Smooth muscle cell (in vitro differentiated cells): ENCODE measurements at regions not wholly inside any gene's neighbourhood (a gene's known extent, or its start where the extent isn't known, plus 50 kb on each side); places are given as distances from the start of the nearest gene placed in this dataset.

Experiments
- DNase-seq: peaks from one replicate; lab custom pipeline; 2025; ENCODE audit not compliant: unreplicated experiment; lab: John Stamatoyannopoulos, UW
- H2AFZ ChIP-seq: fragments of 200-600 bp; sonication (generic); 2 replicates; pipeline ENCODE4 v1.6.0; 2016; ENCODE audit warnings: antibody characterized with exemption, low read depth, mild to moderate bottlenecking
- H3F3A ChIP-seq: fragments of 200-600 bp; sonication (generic); 2 replicates; pipeline ENCODE4 v1.6.0; 2017; ENCODE audit warnings: antibody characterized with exemption, low read depth
- H3K27ac ChIP-seq: fragments of 200-600 bp; sonication (generic); 2 replicates; pipeline ENCODE4 v1.5.1; 2016; ENCODE audit warnings: low read depth, mild to moderate bottlenecking
- H3K27me3 ChIP-seq: fragments of 200-600 bp; sonication (generic); 2 replicates; pipeline ENCODE4 v1.6.1; 2016; ENCODE audit warnings: low read depth, mild to moderate bottlenecking
- H3K36me3 ChIP-seq: fragments of 200-600 bp; sonication (generic); 2 replicates; pipeline ENCODE4 v1.5.1; 2016; ENCODE audit warnings: low read depth
- H3K4me1 ChIP-seq: fragments of 200-600 bp; sonication (generic); 2 replicates; pipeline ENCODE4 v1.5.1; 2016; ENCODE audit warnings: low read depth
- H3K4me2 ChIP-seq: fragments of 200-600 bp; sonication (generic); 2 replicates; pipeline ENCODE4 v1.6.0; 2016; ENCODE audit warnings: mild to moderate bottlenecking
- H3K4me3 ChIP-seq: fragments of 200-600 bp; sonication (generic); 2 replicates; pipeline ENCODE4 v1.5.1; 2016; ENCODE audit warnings: mild to moderate bottlenecking
- H3K79me2 ChIP-seq: fragments of 200-600 bp; sonication (generic); 2 replicates; pipeline ENCODE4 v1.6.0; 2016; ENCODE audit warnings: low read depth, mild to moderate bottlenecking
- H3K9ac ChIP-seq: fragments of 200-600 bp; sonication (generic); 2 replicates; pipeline ENCODE4 v1.6.0; 2016; ENCODE audit warnings: low read depth
- H3K9me3 ChIP-seq: fragments of 200-600 bp; sonication (generic); replicated peaks from 2 replicates; pipeline ENCODE4 v1.5.1; 2016; ENCODE audit warnings: low read depth
- H4K20me1 ChIP-seq: fragments of 200-600 bp; sonication (generic); 2 replicates; pipeline ENCODE4 v1.6.0; 2016; ENCODE audit warnings: low read depth
- WGBS: methylation state at CpG from one replicate; pipeline ENCODE4 v1.1.7; 2016; ENCODE audit warnings: low lambda C conversion rate; 5-methylcytosine and 5-hydroxymethylcytosine counted together
- TF ChIP-seq, protein P1 (sequence below): fragments of 200-600 bp; sonication (generic); IDR thresholded peaks from 2 replicates; pipeline ENCODE4 v1.5.1; 2017; ENCODE audit warnings: borderline replicate concordance, mild to moderate bottlenecking, antibody characterized with exemption; ENCODE audit not compliant: insufficient read depth, poor library complexity, severe bottlenecking

- no peaks in the 10 kb centered on the region for H3K79me2 ChIP-seq
- H3K27me3 ChIP-seq: no peaks in the 10 kb centered on the region
- H3F3A ChIP-seq: no peaks in the 10 kb centered on the region
- no peaks in the 10 kb centered on the region for H3K36me3 ChIP-seq
- no peaks in the 10 kb centered on the region for H3K4me1 ChIP-seq
- no peaks in the 10 kb centered on the region for H3K9me3 ChIP-seq
- WGBS: 97% methylated on average over 35 of the region's 35 CpGs
- no peaks in the 10 kb centered on the region for H4K20me1 ChIP-seq
- DNase-seq: no peak
- TF ChIP-seq, protein P1, sequence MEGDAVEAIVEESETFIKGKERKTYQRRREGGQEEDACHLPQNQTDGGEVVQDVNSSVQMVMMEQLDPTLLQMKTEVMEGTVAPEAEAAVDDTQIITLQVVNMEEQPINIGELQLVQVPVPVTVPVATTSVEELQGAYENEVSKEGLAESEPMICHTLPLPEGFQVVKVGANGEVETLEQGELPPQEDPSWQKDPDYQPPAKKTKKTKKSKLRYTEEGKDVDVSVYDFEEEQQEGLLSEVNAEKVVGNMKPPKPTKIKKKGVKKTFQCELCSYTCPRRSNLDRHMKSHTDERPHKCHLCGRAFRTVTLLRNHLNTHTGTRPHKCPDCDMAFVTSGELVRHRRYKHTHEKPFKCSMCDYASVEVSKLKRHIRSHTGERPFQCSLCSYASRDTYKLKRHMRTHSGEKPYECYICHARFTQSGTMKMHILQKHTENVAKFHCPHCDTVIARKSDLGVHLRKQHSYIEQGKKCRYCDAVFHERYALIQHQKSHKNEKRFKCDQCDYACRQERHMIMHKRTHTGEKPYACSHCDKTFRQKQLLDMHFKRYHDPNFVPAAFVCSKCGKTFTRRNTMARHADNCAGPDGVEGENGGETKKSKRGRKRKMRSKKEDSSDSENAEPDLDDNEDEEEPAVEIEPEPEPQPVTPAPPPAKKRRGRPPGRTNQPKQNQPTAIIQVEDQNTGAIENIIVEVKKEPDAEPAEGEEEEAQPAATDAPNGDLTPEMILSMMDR: no peak
- H3K4me3 ChIP-seq: no peak overlapping the region
- H2AFZ ChIP-seq: no peak overlapping the region
- no peak overlapping the region for H3K27ac ChIP-seq
- H3K9ac ChIP-seq: no peak overlapping the region
- no peak overlapping the region for H3K4me2 ChIP-seq
Measured at GRCh38 chrX:97842468-97843199, 958.9 kb downstream of the RPA4 start.

DNA sequence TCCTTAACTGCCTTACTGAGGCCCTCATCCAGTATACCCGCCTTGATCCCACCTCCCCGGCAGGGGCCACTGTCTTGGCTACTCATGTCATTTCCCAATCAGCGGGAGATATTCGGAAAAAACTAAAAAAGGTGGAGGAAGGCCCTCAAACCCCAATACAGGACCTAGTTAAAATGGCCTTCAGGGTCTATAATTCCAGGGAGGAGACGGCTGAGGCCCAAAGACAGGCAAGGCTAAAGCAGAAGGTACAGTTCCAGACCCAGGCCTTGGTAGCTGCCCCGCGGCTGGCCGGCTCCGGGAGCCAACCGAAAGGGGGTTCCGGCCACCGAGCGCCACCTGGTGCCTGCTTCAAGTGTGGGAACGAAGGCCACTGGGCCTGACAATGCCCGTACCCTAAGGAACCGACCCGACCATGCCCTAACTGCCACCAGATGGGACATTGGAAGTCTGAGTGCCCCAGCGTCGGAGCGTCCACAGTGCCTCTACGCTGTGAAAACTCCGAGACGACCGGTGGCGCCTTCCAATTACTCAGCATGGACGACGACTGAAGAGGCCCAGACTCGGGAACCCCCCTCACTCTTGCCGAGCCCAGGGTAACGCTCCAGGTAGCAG is 959.6 kb downstream of the RPA4 start:
- Histone ChIP-seq H3K27ac (no peak overlapping the region), H3K4me3 (no peak overlapping the region), H3K27me3 (no peaks in the 10 kb centered on the region), H3K9ac (no peak overlapping the region), H3K9me3 (no peaks in the 10 kb centered on the region), H3K4me2 (no peak overlapping the region), H2AFZ (no peak overlapping the region), H3K36me3 (no peaks in the 10 kb centered on the region), H4K20me1 (no peaks in the 10 kb centered on the region), H3K4me1 (no peaks in the 10 kb centered on the region), H3F3A (no peaks in the 10 kb centered on the region), H3K79me2 (no peaks in the 10 kb centered on the region)
- no peak for DNase-seq
- TF ChIP-seq, protein P1: no peak
- 98% methylated on average over 30 of the region's 30 CpGs for WGBS

GRCh38 chrX:97844161-97844560 is 960.5 kb downstream of the RPA4 start:
- no peak overlapping the region for H3K9ac ChIP-seq
- no peaks in the 10 kb centered on the region for H3K36me3 ChIP-seq
- no peaks in the 10 kb centered on the region for H3K9me3 ChIP-seq
- TF ChIP-seq, protein P1: no peak
- no peaks in the 10 kb centered on the region for H3F3A ChIP-seq
- no peak for DNase-seq
- no peak overlapping the region for H3K4me2 ChIP-seq
- no peaks in the 10 kb centered on the region for H3K79me2 ChIP-seq
- H3K4me3 ChIP-seq: no peak overlapping the region
- H2AFZ ChIP-seq: no peak overlapping the region
- no peak overlapping the region for H3K27ac ChIP-seq
- no peaks in the 10 kb centered on the region for H3K27me3 ChIP-seq
- WGBS: 96% methylated on average over 18 of the region's 18 CpGs
- no peaks in the 10 kb centered on the region for H3K4me1 ChIP-seq
- H4K20me1 ChIP-seq: no peaks in the 10 kb centered on the region
